Hepatocyte (in vitro differentiated cells): ENCODE measurements at regions not wholly inside any gene's neighbourhood (a gene's known extent, or its start where the extent isn't known, plus 50 kb on each side); places are given as distances from the start of the nearest gene placed in this dataset.

ENCODE experiments used
- DNase-seq: peaks from one replicate; pipeline ENCODE4 v3.0.0-alpha.2; 2016; ENCODE audit warnings: low spot score
- H2AFZ ChIP-seq: fragments of 200-600 bp; sonication (generic); 2 replicates; pipeline ENCODE4 v1.6.0; 2016; ENCODE audit warnings: antibody characterized with exemption, mild to moderate bottlenecking
- H3K27ac ChIP-seq: fragments of 200-600 bp; sonication (generic); 2 replicates; pipeline ENCODE4 v1.5.1; 2016; ENCODE audit warnings: mild to moderate bottlenecking
- H3K27me3 ChIP-seq: fragments of 200-600 bp; sonication (generic); 2 replicates; pipeline ENCODE4 v1.6.1; 2016
- H3K36me3 ChIP-seq: fragments of 200-600 bp; sonication (generic); replicated peaks from 2 replicates; pipeline ENCODE4 v1.5.1; 2016; ENCODE audit warnings: low read depth; ENCODE audit not compliant: insufficient read depth
- H3K4me1 ChIP-seq: fragments of 200-600 bp; sonication (generic); 2 replicates; pipeline ENCODE4 v1.5.1; 2016; ENCODE audit warnings: mild to moderate bottlenecking, moderate library complexity; ENCODE audit not compliant: insufficient read depth
- H3K4me2 ChIP-seq: fragments of 200-600 bp; sonication (generic); 2 replicates; pipeline ENCODE4 v1.6.0; 2016
- H3K4me3 ChIP-seq: fragments of 200-600 bp; sonication (generic); 2 replicates; pipeline ENCODE4 v1.5.1; 2016; ENCODE audit warnings: mild to moderate bottlenecking
- H3K79me2 ChIP-seq: fragments of 200-600 bp; sonication (generic); 2 replicates; pipeline ENCODE4 v1.6.0; 2017; ENCODE audit warnings: mild to moderate bottlenecking
- H3K9me2 ChIP-seq: fragments of 200-600 bp; sonication (generic); replicated peaks from 2 replicates; pipeline ENCODE4 v1.6.0; 2017; ENCODE audit warnings: mild to moderate bottlenecking; ENCODE audit not compliant: insufficient read depth
- H3K9me3 ChIP-seq: fragments of 200-600 bp; sonication (generic); 2 replicates; pipeline ENCODE4 v1.5.1; 2016; ENCODE audit warnings: low read depth, mild to moderate bottlenecking
- H4K20me1 ChIP-seq: fragments of 200-600 bp; sonication (generic); 2 replicates; pipeline ENCODE4 v1.6.0; 2016; ENCODE audit warnings: mild to moderate bottlenecking; ENCODE audit not compliant: insufficient read depth, poor library complexity, severe bottlenecking
- EZH2 ChIP-seq: fragments of 200-600 bp; sonication (generic); IDR thresholded peaks from 2 replicates; pipeline ENCODE4 v1.6.1; 2016; ENCODE audit warnings: antibody characterized with exemption, mild to moderate bottlenecking, borderline replicate concordance
- EZH2phosphoT487 ChIP-seq: fragments of 200-600 bp; sonication (generic); IDR thresholded peaks from one replicate; pipeline ENCODE4 v1.6.1; 2018; ENCODE audit warnings: antibody characterized with exemption, mild to moderate bottlenecking, low read depth, moderate library complexity; ENCODE audit not compliant: unreplicated experiment, severe bottlenecking
- WGBS: methylation state at CpG from one replicate; pipeline ENCODE4 v1.1.6; 2016; ENCODE audit warnings: low lambda C conversion rate; ENCODE audit errors: missing lambda C conversion rate; 5-methylcytosine and 5-hydroxymethylcytosine counted together
- TF ChIP-seq, protein P1 (sequence below): fragments of 200-600 bp; sonication (generic); IDR thresholded peaks from 2 replicates; pipeline ENCODE4 v1.5.1; 2016; ENCODE audit warnings: antibody characterized with exemption, mild to moderate bottlenecking; ENCODE audit not compliant: poor library complexity

DNA sequence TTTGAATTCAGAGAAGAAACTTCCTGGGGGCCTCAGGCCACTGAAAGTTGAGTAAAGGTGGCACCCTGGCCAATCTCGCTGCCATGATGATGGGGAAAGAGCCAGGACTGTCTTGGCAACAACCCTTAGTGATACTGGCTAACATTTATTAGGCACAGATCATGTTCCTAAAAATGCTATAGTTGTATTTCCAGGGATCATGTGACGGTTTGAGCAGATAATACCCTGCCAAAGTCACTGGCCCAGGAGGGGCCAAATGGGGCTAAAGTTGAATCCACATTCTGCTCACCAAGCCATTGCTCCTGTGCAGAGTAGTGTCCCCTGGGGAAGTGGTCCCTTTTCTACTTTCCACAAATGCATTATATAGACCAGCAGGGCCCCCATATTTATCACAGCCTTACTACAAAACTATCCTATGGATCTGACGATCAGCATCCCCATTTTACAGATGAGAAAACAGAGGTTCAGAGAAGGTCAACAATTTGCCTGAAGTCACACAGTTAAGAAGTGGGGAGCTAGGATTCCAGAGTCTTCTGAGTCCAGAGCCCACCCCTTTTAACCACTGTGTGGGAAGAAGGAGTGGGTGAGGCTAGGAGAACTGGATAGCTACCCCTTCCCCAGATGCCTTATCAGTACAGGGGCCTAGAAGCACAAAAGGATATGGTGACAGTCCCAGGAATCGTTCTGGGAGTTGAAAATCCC, 300.0 kb upstream of the IRX3 start:
- whole genome bisulfite sequencing: 89% methylated on average over 4 of the region's 4 CpGs
- Histone ChIP-seq H4K20me1 (no peaks in the 10 kb centered on the region), H2AFZ (no peak overlapping the region), H3K27me3 (no peaks in the 10 kb centered on the region), H3K36me3 (no peaks in the 10 kb centered on the region), H3K4me3 (no peak overlapping the region), H3K9me2 (no peaks in the 10 kb centered on the region), H3K4me1 (no peaks in the 10 kb centered on the region), H3K4me2 (no peak overlapping the region), H3K27ac (no peak overlapping the region), H3K79me2 (no peaks in the 10 kb centered on the region), H3K9me3 (no peaks in the 10 kb centered on the region)
- no peak for DNase-seq
- TF ChIP-seq EZH2: no peak
- TF ChIP-seq, protein P1, sequence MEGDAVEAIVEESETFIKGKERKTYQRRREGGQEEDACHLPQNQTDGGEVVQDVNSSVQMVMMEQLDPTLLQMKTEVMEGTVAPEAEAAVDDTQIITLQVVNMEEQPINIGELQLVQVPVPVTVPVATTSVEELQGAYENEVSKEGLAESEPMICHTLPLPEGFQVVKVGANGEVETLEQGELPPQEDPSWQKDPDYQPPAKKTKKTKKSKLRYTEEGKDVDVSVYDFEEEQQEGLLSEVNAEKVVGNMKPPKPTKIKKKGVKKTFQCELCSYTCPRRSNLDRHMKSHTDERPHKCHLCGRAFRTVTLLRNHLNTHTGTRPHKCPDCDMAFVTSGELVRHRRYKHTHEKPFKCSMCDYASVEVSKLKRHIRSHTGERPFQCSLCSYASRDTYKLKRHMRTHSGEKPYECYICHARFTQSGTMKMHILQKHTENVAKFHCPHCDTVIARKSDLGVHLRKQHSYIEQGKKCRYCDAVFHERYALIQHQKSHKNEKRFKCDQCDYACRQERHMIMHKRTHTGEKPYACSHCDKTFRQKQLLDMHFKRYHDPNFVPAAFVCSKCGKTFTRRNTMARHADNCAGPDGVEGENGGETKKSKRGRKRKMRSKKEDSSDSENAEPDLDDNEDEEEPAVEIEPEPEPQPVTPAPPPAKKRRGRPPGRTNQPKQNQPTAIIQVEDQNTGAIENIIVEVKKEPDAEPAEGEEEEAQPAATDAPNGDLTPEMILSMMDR: no peak
- no peak for TF ChIP-seq EZH2phosphoT487

DNA sequence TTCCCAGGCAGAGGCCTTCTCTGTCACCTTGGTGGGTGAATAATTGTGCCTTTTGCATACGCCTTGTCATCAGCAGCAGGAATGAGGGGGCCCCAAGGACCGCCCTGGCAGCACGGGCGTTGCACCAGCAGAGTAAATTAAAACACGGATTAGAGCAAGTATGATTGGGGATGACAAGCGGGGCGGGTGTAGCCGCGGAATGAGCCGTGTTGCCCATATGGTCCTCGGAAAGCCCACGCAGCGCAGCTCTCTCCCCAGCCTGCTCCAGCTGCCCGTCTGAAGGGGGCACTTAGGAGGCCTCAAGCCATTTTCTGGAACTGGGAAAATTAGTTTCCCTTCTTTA, 299.4 kb upstream of the IRX3 start:
- Histone ChIP-seq H3K79me2 (no peaks in the 10 kb centered on the region), H4K20me1 (no peaks in the 10 kb centered on the region), H3K4me1 (no peaks in the 10 kb centered on the region), H2AFZ (no peak overlapping the region), H3K36me3 (no peaks in the 10 kb centered on the region), H3K27me3 (no peaks in the 10 kb centered on the region), H3K9me3 (no peaks in the 10 kb centered on the region), H3K27ac (no peak overlapping the region), H3K4me2 (no peak overlapping the region), H3K4me3 (no peak overlapping the region), H3K9me2 (no peaks in the 10 kb centered on the region)
- TF ChIP-seq EZH2: no peak
- no peak for TF ChIP-seq EZH2phosphoT487
- TF ChIP-seq, protein P1: no peak
- no peak for DNase-seq
- WGBS: 71% methylated on average over 14 of the region's 14 CpGs

DNA sequence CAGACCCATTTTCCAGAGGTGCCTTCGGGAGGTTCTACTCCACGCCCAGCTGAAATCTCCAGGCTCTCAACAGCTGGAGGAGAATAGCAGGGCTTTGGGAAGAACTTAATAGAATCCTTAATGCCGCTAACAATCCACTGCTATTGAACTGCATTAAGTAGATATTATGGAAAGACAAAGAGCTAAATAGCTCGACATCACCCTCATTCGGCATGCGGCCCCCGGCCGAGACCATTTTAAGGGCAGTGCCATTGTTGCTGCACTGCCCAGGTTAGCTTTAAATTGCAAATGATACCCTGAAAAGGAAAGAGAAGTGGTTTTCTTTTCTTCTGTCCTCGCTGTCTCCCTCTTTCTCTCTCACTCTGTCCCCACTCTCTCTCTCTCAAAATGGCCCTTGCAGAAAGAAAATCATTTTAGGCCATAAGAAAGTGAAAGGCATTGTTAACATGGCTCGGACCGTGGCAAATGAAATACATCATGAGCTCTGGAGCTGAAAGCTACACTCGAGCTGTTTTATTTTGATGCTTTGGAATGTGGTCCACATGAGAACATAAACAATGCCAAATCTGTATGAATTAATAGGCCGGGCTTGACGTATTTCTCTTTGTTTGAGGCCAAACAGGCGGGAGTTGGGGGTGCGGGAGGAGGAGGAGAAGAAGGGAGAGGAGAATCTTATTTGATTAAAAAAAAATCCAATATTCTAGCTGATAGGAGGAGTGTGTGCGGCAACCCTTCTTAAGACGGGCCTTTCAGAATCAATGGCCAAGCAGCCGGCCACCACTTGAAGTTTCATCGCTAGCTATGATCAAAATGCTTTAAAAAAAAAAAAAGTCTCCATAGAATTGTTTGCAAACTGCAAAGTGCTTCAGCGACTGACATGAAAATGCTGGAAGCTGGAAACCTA, 298.8 kb upstream of the IRX3 start:
- H3K4me3 ChIP-seq: no peak overlapping the region
- H3K79me2 ChIP-seq: no peaks in the 10 kb centered on the region
- H3K27me3 ChIP-seq: no peaks in the 10 kb centered on the region
- no peaks in the 10 kb centered on the region for H3K9me2 ChIP-seq
- H3K27ac ChIP-seq: no peak overlapping the region
- no peaks in the 10 kb centered on the region for H4K20me1 ChIP-seq
- TF ChIP-seq, protein P1: no peak
- TF ChIP-seq EZH2phosphoT487 (no peak), EZH2 (no peak)
- H3K9me3 ChIP-seq: no peaks in the 10 kb centered on the region
- H3K4me2 ChIP-seq: no peak overlapping the region
- H3K36me3 ChIP-seq: no peaks in the 10 kb centered on the region
- H3K4me1 ChIP-seq: no peaks in the 10 kb centered on the region
- no peak for DNase-seq
- H2AFZ ChIP-seq: no peak overlapping the region
- 65% methylated on average over 21 of the region's 21 CpGs for WGBS
